ENCODE measurements at regions not wholly inside any gene's neighbourhood (a gene's known extent, or its start where the extent isn't known, plus 50 kb on each side); places are given as distances from the start of the nearest gene placed in this dataset.

- TF ChIP-seq SRSF1 (optimal IDR thresholded peaks at IDR 0.05; ENCODE audit: low read depth, low read length) (no peak), ZUFSP (CRISPR knock-in tag; IDR thresholded peaks at IDR 0.05; ENCODE audit: borderline replicate concordance) (no peak), RNF2 (conservative IDR thresholded peaks at IDR 0.05; ENCODE audit: low read depth) (no peak), SKI (IDR thresholded peaks at IDR 0.05; ENCODE audit: partially characterized antibody) (no peak), ZFP41 (CRISPR knock-in tag; IDR thresholded peaks at IDR 0.05; ENCODE audit: borderline replicate concordance) (no peak), ELK4 (CRISPR knock-in tag; IDR thresholded peaks at IDR 0.05; ENCODE audit: borderline replicate concordance) (no peak), ERF (CRISPR knock-in tag; IDR thresholded peaks at IDR 0.05) (no peak), HNRNPL (IDR thresholded peaks at IDR 0.05; ENCODE audit: low read depth, low read length) (no peak), JDP2 (CRISPR knock-in tag; IDR thresholded peaks at IDR 0.05; ENCODE audit: borderline replicate concordance) (no peak; the same call in 1 of the 2 replicates), ZNF777 (CRISPR knock-in tag; IDR thresholded peaks at IDR 0.05) (no peak), IRF1 (CRISPR knock-in tag; IDR thresholded peaks at IDR 0.05; ENCODE audit: low read depth) (no peak), ZFP90 (CRISPR knock-in tag; IDR thresholded peaks at IDR 0.05; ENCODE audit: borderline replicate concordance) (no peak), NCOR1 (IDR thresholded peaks at IDR 0.05; ENCODE audit: borderline replicate concordance, low read length) (peak; percentile 74; the same call in 1 of the 2 replicates), SNAPC2 (CRISPR knock-in tag; IDR thresholded peaks at IDR 0.05) (no peak), ZMYM4 (CRISPR knock-in tag; IDR thresholded peaks at IDR 0.05) (peak; percentile 64), ZBTB7B (CRISPR knock-in tag; IDR thresholded peaks at IDR 0.05) (peak; percentile 41; the same call in 1 of the 2 replicates), ZNF557 (CRISPR knock-in tag; IDR thresholded peaks at IDR 0.05) (0 out of 2 replicates have a peak, but pooled peaks have one; percentile 54), ZNF841 (CRISPR knock-in tag; IDR thresholded peaks at IDR 0.05; ENCODE audit: borderline replicate concordance) (no peak), ZNF782 (CRISPR knock-in tag; IDR thresholded peaks at IDR 0.05; ENCODE audit: borderline replicate concordance) (no peak), HNF1B (CRISPR knock-in tag; IDR thresholded peaks at IDR 0.05) (peak; percentile 58; the same call in 1 of the 2 replicates), NFATC3 (CRISPR knock-in tag; IDR thresholded peaks at IDR 0.05) (no peak), ARNT2 (CRISPR knock-in tag; IDR thresholded peaks at IDR 0.05; ENCODE audit: low read depth) (0 out of 2 replicates have a peak, but pooled peaks have one; percentile 22)
- TF ChIP-seq, protein P1, sequence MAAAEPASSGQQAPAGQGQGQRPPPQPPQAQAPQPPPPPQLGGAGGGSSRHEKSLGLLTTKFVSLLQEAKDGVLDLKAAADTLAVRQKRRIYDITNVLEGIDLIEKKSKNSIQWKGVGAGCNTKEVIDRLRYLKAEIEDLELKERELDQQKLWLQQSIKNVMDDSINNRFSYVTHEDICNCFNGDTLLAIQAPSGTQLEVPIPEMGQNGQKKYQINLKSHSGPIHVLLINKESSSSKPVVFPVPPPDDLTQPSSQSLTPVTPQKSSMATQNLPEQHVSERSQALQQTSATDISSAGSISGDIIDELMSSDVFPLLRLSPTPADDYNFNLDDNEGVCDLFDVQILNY (CRISPR knock-in tag; conservative IDR thresholded peaks at IDR 0.05): no peak
Measured at GRCh38 chr6:27668442-27669294, 195.8 kb upstream of the ZNF184 start (continued).

Measured in HepG2 (cell line).